ENCODE measurements at regions not wholly inside any gene's neighbourhood (a gene's known extent, or its start where the extent isn't known, plus 50 kb on each side); places are given as distances from the start of the nearest gene placed in this dataset.

DNA sequence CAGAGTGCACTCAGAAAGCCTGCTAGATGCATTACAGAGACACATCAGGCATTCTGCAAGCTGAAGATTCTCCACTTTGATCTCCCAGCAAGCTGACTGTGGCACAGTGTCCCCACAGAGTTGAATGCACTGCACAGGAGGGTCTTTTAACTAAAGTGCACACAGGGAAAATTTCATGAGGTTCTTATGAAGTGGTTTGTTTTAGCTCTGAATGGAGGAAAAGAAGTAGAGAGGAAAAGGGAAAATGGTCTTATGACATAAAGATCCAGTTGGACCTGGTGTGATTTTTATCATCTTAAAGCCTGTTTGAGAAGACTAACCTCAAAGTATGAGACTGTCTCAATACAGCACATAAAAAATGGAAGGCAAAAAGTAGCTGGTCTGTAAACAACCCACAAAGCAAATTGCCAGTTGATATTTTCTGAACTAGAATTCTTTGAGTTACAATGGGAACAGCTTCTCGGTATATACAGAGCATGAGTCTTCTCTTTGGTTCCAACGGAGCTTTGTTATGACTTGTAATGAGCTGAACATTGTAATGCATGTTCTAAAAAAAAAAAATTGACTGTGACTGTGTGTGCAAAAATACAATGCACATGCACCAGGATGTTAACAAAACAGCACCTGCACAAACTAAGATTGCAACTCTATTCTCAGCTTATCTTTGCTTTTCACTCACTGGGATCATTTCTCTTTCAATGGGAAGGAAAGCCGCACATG, 383.0 kb upstream of the ID4 start:
- TF ChIP-seq, protein P1, sequence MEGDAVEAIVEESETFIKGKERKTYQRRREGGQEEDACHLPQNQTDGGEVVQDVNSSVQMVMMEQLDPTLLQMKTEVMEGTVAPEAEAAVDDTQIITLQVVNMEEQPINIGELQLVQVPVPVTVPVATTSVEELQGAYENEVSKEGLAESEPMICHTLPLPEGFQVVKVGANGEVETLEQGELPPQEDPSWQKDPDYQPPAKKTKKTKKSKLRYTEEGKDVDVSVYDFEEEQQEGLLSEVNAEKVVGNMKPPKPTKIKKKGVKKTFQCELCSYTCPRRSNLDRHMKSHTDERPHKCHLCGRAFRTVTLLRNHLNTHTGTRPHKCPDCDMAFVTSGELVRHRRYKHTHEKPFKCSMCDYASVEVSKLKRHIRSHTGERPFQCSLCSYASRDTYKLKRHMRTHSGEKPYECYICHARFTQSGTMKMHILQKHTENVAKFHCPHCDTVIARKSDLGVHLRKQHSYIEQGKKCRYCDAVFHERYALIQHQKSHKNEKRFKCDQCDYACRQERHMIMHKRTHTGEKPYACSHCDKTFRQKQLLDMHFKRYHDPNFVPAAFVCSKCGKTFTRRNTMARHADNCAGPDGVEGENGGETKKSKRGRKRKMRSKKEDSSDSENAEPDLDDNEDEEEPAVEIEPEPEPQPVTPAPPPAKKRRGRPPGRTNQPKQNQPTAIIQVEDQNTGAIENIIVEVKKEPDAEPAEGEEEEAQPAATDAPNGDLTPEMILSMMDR (conservative IDR thresholded peaks at IDR 0.05), result no peak
- H3K27ac ChIP-seq, result peak overlapping the region; percentile 15; the same call in 1 of the 2 replicates

DNA sequence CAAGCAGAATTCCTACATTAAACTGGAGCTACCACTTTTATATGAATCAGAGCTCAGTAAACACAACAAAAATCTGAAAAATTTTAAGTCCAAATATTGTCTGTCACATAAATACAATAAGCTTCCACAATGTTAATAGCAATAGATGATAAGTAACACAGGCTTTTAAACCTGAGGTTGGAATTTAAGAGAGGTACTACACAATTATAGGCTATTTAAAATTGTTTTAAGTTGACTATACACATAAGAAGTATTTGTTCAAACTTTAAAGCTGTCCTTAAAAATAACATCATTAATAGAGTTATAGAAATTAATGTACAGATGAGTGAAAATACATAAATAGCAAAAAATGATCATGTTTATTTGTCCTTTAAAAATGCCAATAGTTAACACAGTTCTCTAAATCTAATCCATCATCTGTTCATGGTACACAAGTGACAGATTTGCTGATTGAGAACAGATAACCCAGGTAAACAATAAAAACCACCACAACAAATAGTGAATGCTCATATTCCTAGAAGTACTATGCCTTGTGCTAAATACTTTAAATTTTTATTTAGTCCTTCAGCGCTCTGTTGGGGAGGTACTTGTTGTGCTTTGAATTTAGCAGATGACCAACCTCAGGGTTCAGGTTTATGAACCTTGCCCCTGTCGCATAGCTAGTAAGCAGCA, 382.3 kb upstream of the ID4 start:
- peak overlapping the region; percentile 15; the same call in 1 of the 2 replicates for H3K27ac ChIP-seq
- TF ChIP-seq, protein P1 (conservative IDR thresholded peaks at IDR 0.05), result no peak

DNA sequence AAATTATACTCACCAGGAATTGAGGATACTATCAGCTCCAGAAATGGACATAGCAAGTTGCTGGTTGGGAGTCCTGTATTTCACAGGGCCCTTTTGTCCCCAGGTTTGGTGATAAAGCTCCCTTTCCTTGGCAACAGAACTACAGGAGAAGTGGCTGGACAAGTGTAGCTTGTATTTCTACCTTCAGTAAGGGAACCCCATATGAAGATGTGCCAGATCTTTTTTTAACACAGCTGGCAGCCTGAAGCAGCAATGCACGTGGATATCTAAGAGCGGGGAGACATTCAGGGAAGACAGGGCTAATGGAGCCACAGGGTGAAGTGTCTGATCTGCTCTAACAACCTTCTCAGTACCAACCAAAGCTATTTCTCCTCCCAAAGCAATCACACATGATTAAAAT, 373.9 kb upstream of the ID4 start:
- TF ChIP-seq, protein P1 (conservative IDR thresholded peaks at IDR 0.05), result no peak
- no peak overlapping the region for H3K27ac ChIP-seq

DNA sequence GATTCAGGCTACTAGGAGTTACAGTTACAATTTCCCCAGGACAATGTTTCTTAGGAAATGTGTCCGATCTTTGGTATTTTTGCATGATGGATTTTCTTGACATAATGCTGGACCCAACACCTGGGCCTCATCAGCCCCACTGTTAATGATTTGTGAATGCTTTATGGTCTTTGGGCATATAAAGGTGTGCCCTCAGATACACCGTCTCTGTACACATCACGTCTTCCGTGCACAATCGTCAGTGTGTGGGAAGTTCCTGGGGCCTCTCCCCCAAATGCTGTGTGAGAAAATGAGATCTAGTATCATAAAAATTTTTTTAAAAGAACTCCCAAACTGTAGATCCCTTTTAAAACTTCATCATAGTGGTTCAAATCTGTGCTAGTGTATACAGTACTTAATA, 373.2 kb upstream of the ID4 start:
- TF ChIP-seq, protein P1 (conservative IDR thresholded peaks at IDR 0.05), result no peak
- H3K27ac ChIP-seq, result no peak overlapping the region

DNA sequence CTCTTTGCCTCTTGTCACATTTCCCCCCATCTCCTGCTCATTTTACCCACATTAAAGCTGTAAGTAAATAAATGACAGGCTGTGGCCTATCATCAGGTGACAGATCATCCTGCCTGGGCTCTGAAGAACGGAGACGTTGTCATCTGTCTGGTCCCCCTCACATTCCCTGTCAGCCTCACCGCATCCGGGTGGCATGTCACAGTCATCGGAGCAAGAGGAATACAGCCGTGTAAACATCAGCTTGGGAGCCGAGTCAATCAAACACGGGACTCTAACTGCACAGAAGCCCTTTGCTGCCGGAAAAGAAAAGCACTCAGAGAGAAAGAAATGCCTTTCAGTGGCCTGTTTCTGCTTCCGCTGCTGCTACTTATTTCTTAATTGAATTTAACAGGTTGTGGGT, 371.9 kb upstream of the ID4 start:
- TF ChIP-seq, protein P1 (conservative IDR thresholded peaks at IDR 0.05), result no peak

DNA sequence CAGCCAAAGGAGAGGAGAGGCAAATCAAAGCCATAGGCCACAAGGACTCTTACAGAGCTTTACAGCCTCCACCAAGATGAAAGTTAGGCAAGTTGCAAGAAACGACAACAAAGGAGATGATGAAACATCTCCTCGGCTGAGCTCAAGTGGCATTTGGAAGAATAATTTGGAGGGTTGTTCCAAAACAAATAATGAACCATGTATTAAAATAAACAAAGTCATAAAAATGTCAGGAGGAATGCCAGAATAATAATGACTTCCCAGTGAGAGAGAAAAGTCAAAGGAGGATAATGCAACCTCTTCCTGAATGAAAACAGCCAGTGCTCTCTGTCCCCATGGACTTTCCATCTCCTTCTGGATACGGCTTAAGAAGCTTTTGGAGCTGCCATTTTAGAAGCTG, 371.4 kb upstream of the ID4 start:
- TF ChIP-seq, protein P1 (conservative IDR thresholded peaks at IDR 0.05), result no peak
- peak overlapping the region; percentile 73 for H3K27ac ChIP-seq

More for the DNA sequence above, 371.9 kb upstream of the ID4 start:
- peak overlapping the region; percentile 73 for H3K27ac ChIP-seq

DNA sequence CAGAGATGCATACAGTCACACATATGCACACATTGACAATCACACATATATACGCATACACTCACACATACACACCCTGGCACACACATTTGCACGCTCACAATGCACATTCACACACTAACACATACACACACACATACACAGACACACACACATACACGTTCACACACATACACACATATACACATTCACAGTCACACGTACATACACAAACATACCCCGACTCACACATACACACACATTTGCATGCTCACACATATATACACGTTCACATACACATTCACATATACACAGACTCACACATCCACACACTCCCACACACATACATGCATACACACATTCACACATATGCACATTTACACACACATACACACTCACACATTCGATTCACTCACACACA, 366.8 kb upstream of the ID4 start:
- TF ChIP-seq, protein P1 (conservative IDR thresholded peaks at IDR 0.05), result no peak
- no peak overlapping the region for H3K27ac ChIP-seq
